Activated T-helper 1 cell treated with anti-CD3 and anti-CD28 coated beads, Interleukin-12 subunit alpha, Interleukin-12 subunit beta, Interleukin-2, Interleukin-4 antibody, amounts not matched to agents 30 ng/mL and 10 ng/mL and 1 ng/mL, durations not matched to agents 14 hours and 24 hours and 36 hours (primary cell): ENCODE measurements at regions not wholly inside any gene's neighbourhood (a gene's known extent, or its start where the extent isn't known, plus 50 kb on each side); places are given as distances from the start of the nearest gene placed in this dataset.

ENCODE experiments used
- DNase-seq: peaks from one replicate; pipeline ENCODE4 v3.0.0; 2021; ENCODE audit warnings: low spot score
- H3K27ac Mint-ChIP-seq: one replicate; pipeline ENCODE4 v1.8.0; 2021; ENCODE audit warnings: mild to moderate bottlenecking, mixed read lengths
- H3K27me3 Mint-ChIP-seq: one replicate; pipeline ENCODE4 v1.8.0; 2022; ENCODE audit warnings: mild to moderate bottlenecking, moderate library complexity, mixed read lengths; ENCODE audit not compliant: insufficient read depth
- H3K36me3 Mint-ChIP-seq: one replicate; pipeline ENCODE4 v1.8.0; 2021; ENCODE audit warnings: low read depth, mixed read lengths
- H3K4me1 Mint-ChIP-seq: one replicate; pipeline ENCODE4 v1.8.0; 2021; ENCODE audit warnings: low read depth, mixed read lengths
- H3K4me3 Mint-ChIP-seq: one replicate; pipeline ENCODE4 v1.8.0; 2021; ENCODE audit warnings: mild to moderate bottlenecking, moderate library complexity, mixed read lengths
- H3K9me3 Mint-ChIP-seq: one replicate; pipeline ENCODE4 v1.8.0; 2021; ENCODE audit warnings: mixed read lengths
- intact Hi-C: fragments of 100-400 bp; cut with micrococcal nuclease; formaldehyde crosslinking; loops from one replicate; pipeline ENCODE4 v1.15.1; 2024

DNA sequence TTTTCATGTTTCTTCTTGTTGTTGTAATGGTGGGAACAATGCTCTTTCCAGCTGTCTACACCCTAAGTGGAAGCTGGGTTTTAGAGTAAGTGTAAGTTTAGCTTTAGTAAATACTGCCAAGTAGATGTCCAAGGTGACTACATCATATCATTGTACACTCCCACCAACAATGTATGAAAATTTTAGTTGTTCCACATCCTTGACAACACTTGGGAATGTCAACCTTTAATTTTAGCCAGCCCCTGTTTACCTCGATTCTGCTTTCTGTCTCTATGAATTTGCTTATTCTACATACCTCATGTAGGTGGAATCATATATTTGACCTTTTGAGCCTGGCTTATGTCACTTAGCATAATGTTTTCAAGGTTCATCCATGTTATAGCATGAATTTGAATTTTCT, 93.0 kb downstream of the MTPAP start:
- H3K4me1 Mint-ChIP-seq: no peaks in the 10 kb centered on the region
- peaks cover 9% of the 10 kb centered on the region for H3K9me3 Mint-ChIP-seq
- H3K27ac Mint-ChIP-seq: no peak overlapping the region
- no peak overlapping the region for H3K4me3 Mint-ChIP-seq
- intact Hi-C loops: no loop called here
- peaks cover 1% of the 10 kb centered on the region for H3K36me3 Mint-ChIP-seq
- peaks cover 28% of the 10 kb centered on the region for H3K27me3 Mint-ChIP-seq
- no peak for DNase-seq

DNA sequence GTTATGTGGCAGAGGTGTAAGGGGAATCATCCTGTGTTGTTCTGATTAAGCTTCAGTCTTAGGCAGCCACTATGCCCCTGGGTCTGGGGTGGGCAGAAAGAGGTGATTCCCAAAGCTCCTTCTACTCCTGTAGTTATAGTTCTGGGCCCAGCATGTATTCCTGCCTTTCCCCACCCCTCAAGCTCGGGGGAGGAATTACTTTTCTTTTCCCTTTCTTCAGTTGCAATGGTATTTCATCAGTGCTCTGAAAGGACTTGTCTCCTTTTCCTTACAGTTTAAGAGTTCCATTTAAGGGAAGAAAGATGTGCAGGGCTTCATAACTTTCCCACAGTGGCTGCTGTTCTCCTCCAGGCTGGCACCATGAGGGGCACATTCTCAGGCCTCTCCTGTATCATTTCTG, 94.2 kb downstream of the MTPAP start:
- no peak overlapping the region for H3K4me3 Mint-ChIP-seq
- H3K27me3 Mint-ChIP-seq: peaks cover 32% of the 10 kb centered on the region
- intact Hi-C loops: no loop called here
- no peak for DNase-seq
- H3K36me3 Mint-ChIP-seq: peaks cover 1% of the 10 kb centered on the region
- H3K4me1 Mint-ChIP-seq: no peaks in the 10 kb centered on the region
- peaks cover 9% of the 10 kb centered on the region for H3K9me3 Mint-ChIP-seq
- no peak overlapping the region for H3K27ac Mint-ChIP-seq

- Mint-ChIP-seq H3K4me1 (peaks cover 6% of the 10 kb centered on the region), H3K27ac (no peak overlapping the region), H3K9me3 (peaks cover 13% of the 10 kb centered on the region), H3K4me3 (no peak overlapping the region), H3K36me3 (peaks cover 5% of the 10 kb centered on the region), H3K27me3 (peaks cover 22% of the 10 kb centered on the region)
- no peak for DNase-seq
- intact Hi-C loops: no loop called here
Observed at GRCh38 chr10:30248728-30249127, 100.3 kb downstream of the MTPAP start.

DNA sequence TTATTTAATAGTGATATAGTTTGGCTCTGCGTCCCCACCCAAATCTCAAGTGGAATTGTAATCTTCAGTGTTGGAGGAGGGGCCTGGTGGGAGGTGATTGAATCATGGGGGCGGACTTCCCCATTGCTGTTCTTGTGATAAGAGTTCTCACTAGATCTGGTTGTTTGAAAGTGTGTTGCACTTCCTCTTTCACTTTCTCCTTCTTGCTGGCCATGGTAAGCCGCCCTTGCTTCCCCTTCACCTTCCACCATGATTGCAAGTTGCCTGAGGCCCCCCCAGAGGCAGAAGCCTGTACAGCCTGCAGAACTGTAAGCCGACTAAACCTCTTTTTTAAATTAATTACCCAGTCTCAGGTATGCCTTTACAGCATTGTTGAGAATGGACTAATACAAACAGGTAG, 101.4 kb downstream of the MTPAP start:
- H3K9me3 Mint-ChIP-seq: peaks cover 10% of the 10 kb centered on the region
- H3K4me3 Mint-ChIP-seq: no peak overlapping the region
- no peak overlapping the region for H3K27ac Mint-ChIP-seq
- peaks cover 6% of the 10 kb centered on the region for H3K4me1 Mint-ChIP-seq
- intact Hi-C loops: no loop called here
- peaks cover 17% of the 10 kb centered on the region for H3K27me3 Mint-ChIP-seq
- H3K36me3 Mint-ChIP-seq: peaks cover 5% of the 10 kb centered on the region
- no peak for DNase-seq

DNA sequence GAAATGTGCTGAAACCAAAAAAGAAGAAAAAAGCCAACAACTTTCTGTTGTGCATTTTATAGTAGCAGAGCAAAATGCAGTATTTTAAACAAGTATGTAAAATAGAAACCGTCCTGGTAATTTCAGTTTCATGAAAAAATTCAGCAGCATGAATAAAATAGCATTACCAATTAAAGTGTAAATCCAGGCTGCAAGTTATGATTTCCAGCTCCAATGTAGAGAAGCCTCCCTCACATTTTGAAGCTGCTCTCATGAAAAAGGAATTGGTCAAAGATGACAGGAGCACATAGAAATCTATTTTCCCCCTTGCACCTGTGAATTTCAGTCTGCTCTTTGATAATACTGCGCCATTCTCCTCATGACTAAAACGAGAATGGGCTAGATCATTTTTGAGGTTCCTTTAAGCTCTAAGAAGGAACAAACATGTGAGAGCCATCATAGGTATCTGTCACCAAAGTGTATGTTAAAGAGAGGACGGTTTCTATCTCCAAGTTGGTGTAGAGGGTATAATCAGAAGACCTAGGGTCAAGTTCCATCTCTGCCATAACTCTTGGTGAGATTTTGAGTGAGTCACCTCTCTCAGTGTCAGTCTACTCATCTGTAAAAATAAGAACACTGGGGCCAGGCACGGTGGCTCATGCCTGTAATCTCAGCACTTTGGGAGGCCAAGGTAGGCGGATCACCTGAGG, 107.5 kb downstream of the MTPAP start:
- Mint-ChIP-seq H3K9me3 (no peaks in the 10 kb centered on the region), H3K4me3 (no peak overlapping the region), H3K27ac (no peak overlapping the region), H3K27me3 (peaks cover 15% of the 10 kb centered on the region), H3K36me3 (no peaks in the 10 kb centered on the region), H3K4me1 (peaks cover 7% of the 10 kb centered on the region)
- no peak for DNase-seq
- intact Hi-C loops: loop anchor here (1.0 kb wide), 1 partner anchor 243 kb away; no protein-coding TSS in a partner anchor

- Mint-ChIP-seq H3K9me3 (no peaks in the 10 kb centered on the region), H3K4me1 (peaks cover 7% of the 10 kb centered on the region), H3K4me3 (no peak overlapping the region), H3K36me3 (no peaks in the 10 kb centered on the region), H3K27ac (no peak overlapping the region), H3K27me3 (peaks cover 14% of the 10 kb centered on the region)
- DNase-seq: no peak
- intact Hi-C loops: no loop called here
Observed at GRCh38 chr10:30238836-30239235, 110.2 kb downstream of the MTPAP start.

DNA sequence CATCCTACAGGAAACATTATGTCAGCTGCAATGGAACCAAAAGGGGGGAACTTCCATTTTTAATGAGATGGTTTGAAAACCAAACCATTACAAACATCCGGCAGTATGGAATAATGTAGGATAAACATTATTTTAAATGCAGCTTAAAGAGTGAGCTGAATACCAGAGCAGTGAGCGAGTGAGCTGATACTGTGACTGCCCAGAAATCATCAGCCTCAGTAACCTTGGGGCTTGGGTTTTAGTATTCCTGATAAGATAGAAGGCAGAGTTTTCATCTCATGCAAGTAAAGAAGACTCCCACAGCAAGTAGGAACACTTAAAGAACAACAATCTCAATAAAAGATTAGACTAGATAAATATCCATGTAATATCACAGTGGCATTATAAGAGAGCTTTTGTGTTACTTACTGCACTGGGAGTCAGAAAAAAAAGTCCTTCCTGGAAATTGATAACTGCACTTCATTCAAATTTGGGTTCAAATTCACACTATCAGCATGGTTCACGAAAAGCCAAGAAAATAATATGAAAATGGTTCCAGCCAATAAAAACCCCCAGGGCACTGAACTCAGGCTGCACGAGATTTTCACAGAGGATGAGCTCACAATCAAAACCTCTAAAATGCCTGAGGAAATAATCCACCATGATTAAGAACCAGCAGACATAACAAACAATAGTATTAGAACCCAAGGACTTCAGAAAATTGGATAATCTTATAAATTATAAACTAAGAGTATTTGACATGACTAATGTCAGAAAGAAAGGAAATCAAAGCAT, 115.7 kb downstream of the MTPAP start:
- Mint-ChIP-seq H3K4me1 (peaks cover 17% of the 10 kb centered on the region), H3K36me3 (peaks cover 2% of the 10 kb centered on the region), H3K27me3 (peaks cover 6% of the 10 kb centered on the region), H3K27ac (no peak overlapping the region), H3K4me3 (no peak overlapping the region), H3K9me3 (no peaks in the 10 kb centered on the region)
- DNase-seq: no peak
- intact Hi-C loops: no loop called here

DNA sequence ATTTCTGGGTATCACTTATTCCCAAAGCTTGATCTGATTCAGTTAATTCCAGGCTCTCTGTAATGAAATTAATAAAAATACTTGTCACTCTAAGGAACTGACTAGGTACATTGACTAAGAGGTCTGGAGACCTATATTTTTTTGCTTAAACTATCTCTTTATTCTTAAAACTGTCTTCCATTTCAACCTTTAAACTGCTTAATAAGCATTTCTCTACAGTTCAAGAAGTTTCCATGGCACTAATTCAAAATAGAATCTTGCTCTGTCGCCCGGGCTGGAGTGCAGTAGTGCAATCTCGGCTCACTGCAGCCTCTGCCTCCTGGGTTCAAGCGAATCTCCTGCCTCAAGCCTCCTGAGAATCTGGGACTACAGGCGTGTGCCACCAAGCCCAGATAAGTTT, 117.4 kb downstream of the MTPAP start:
- Mint-ChIP-seq H3K27me3 (peaks cover 4% of the 10 kb centered on the region), H3K4me3 (no peak overlapping the region), H3K4me1 (peaks cover 17% of the 10 kb centered on the region), H3K36me3 (peaks cover 2% of the 10 kb centered on the region), H3K27ac (no peak overlapping the region), H3K9me3 (no peaks in the 10 kb centered on the region)
- no peak for DNase-seq
- intact Hi-C loops: no loop called here

DNA sequence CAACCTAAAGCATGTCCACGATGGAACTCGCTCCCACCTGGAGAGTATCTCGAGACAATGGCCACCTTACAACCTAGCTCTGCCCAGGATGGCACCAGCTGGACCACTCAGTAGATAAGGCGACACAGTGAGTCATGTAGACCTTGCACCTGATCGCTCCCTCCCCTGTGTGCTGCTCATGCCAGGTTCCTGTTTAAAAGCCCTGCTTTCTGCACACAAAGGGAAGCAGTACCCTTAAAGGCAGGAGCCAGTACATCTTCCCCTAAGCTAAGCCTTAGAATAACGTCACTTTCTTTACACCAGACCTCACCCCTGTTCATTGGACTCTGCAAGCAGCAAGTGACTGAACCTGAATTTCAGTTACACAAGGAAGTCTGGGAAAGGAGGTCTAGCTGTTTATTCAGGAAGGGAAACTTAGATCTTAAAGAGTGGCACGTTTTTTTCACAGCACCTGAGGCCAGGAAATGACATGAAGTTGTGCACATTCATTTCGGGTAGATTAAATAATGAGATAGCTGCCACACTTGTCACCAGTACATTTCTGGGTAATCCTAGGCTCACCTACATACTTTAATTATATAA, 117.9 kb downstream of the MTPAP start:
- H3K36me3 Mint-ChIP-seq: peaks cover 2% of the 10 kb centered on the region
- H3K9me3 Mint-ChIP-seq: no peaks in the 10 kb centered on the region
- no peak overlapping the region for H3K4me3 Mint-ChIP-seq
- peaks cover 2% of the 10 kb centered on the region for H3K27me3 Mint-ChIP-seq
- H3K4me1 Mint-ChIP-seq: peaks cover 17% of the 10 kb centered on the region
- DNase-seq: no peak
- intact Hi-C loops: no loop called here
- no peak overlapping the region for H3K27ac Mint-ChIP-seq

DNA sequence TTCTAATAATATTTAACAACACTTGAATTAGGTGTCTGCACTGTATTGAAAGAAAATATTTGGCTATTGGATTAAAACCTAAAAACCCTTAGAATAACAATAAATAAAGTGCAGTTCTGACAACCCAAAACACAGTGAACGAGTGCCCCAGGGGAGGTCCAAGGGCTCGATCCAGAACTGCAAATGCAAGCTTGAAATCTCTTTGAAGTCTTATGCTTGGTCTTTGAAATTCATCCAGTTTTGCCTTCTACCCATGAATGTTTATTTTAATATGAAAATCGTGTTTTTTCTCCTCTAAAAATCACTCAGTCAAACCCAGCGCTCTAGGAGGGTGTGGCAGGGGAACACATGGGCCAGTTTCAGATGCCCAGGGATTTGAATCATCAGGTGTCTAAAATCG, 119.5 kb downstream of the MTPAP start:
- DNase-seq: no peak
- Mint-ChIP-seq H3K27me3 (peaks cover 2% of the 10 kb centered on the region), H3K4me1 (peaks cover 17% of the 10 kb centered on the region), H3K4me3 (no peak overlapping the region), H3K27ac (no peak overlapping the region), H3K36me3 (peaks cover 2% of the 10 kb centered on the region), H3K9me3 (no peaks in the 10 kb centered on the region)
- intact Hi-C loops: no loop called here

GRCh38 chr10:30228417-30229036, 120.6 kb downstream of the MTPAP start:
- H3K9me3 Mint-ChIP-seq: no peaks in the 10 kb centered on the region
- intact Hi-C loops: no loop called here
- H3K36me3 Mint-ChIP-seq: peaks cover 2% of the 10 kb centered on the region
- peaks cover 2% of the 10 kb centered on the region for H3K27me3 Mint-ChIP-seq
- DNase-seq: no peak
- H3K4me3 Mint-ChIP-seq: no peak overlapping the region
- H3K27ac Mint-ChIP-seq: no peak overlapping the region
- H3K4me1 Mint-ChIP-seq: peaks cover 17% of the 10 kb centered on the region

- Mint-ChIP-seq H3K36me3 (peaks cover 2% of the 10 kb centered on the region), H3K9me3 (no peaks in the 10 kb centered on the region), H3K27me3 (peaks cover 2% of the 10 kb centered on the region), H3K4me3 (no peak overlapping the region), H3K27ac (no peak overlapping the region), H3K4me1 (peaks cover 17% of the 10 kb centered on the region)
- intact Hi-C loops: no loop called here
- DNase-seq: no peak
Observed at GRCh38 chr10:30227481-30227880, 121.6 kb downstream of the MTPAP start.
